GM18868 (cell line): ENCODE measurements at regions not wholly inside any gene's neighbourhood (a gene's known extent, or its start where the extent isn't known, plus 50 kb on each side); places are given as distances from the start of the nearest gene placed in this dataset.

ENCODE experiments used
- ATAC-seq: cut with Tn5 transposase; IDR thresholded peaks from one replicate; pipeline ENCODE4 v1.9.1; 2021; ENCODE audit warnings: mild to moderate bottlenecking, moderate library complexity; ENCODE audit not compliant: unreplicated experiment

- ATAC-seq = no peak
These were observed 428.1 kb downstream of the PRDM2 start for GRCh38 chr1:14128096-14128495.

GRCh38 chr1:14129009-14129408 lies 429.0 kb downstream of the PRDM2 start:
- ATAC-seq = no peak

DNA sequence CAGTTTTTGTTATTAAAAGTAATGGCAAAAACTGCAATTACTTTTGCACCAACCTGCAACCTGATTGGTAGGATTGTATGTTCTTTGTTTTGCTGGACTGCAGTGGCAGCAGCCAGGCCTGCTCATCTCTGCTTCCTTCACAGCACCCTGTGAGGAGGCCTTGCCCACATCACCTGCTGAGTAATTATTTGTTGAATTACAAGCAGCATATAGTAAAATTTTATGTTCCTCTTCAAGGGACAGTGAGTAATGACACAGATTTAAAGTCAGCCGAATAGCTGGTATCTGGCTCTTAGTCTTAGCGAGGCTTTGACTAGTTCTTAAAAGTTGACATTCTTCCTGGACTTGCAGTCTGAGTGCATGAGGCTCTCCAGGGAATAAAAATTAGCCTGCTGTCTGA lies 435.1 kb downstream of the PRDM2 start:
- no peak for ATAC-seq

DNA sequence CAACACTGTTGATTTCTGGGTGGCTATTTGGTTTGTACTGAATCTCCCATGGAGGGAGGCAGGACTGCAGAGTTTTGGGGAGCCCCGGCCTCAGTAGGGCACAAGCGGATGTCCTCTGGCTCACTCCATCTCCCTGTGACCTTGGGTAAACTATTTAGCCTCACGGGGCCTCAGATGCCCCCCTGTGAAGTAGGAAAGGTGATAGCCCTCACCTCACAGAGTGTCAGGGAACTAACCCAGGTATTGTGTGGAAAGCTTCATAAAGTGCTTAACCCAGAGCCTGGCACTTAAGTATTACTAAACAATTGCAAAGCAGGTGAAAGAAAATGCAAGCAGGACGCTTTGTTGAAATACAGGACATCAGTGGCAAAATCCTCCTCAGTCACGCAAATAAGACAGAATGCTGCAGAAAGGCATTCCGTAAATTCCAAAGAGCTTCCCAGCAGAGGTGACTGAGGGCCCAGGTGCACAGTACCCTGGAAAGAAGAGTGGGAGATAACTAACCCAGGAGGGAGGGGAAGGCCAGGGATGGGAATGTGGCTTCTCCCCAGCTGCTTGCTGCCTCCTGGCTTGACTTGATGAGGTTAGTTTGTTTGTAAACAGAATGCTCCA lies 436.3 kb downstream of the PRDM2 start:
- no peak for ATAC-seq

- ATAC-seq = no peak
These were observed 436.9 kb downstream of the PRDM2 start for GRCh38 chr1:14136881-14137280.

DNA sequence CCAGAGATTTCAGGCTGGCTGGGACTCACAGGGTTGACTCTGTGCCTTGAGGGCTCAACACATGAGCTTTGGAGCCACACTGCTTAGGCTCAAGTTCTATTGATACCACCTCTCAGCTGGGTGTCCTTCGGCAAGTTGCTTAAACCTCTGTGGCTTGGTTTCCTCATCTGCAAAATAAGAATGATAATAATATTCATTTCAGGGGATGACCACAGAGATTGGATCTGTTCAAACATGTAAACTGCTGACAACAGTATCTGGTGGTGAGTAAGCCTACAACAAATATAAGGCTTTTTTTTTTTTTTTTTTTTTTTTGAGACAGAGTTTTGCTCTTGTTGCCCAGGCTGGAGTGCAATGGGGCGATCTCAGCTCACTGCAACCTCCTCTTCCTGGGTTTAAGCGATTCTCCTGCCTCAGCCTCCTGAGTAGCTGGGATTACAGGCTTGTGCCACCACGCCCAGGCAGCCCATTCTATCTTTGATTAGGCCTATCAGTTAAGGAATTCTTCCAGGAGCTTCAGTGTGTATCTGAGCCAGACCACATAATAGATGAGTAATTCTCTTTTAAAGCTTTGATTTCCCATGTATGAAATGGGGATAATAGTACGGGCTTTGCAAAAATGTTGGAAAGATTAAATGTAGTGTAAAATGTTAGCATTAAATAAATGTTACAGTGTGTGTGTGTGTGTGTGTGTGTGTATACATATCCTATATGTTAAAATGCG lies 437.6 kb downstream of the PRDM2 start:
- no peak for ATAC-seq

- no peak for ATAC-seq
These were observed 438.1 kb downstream of the PRDM2 start for GRCh38 chr1:14138135-14138506.

- no peak for ATAC-seq
These were observed 438.7 kb downstream of the PRDM2 start for GRCh38 chr1:14138687-14139086.

- no peak for ATAC-seq
These were observed 440.9 kb downstream of the PRDM2 start for GRCh38 chr1:14140831-14141401.

DNA sequence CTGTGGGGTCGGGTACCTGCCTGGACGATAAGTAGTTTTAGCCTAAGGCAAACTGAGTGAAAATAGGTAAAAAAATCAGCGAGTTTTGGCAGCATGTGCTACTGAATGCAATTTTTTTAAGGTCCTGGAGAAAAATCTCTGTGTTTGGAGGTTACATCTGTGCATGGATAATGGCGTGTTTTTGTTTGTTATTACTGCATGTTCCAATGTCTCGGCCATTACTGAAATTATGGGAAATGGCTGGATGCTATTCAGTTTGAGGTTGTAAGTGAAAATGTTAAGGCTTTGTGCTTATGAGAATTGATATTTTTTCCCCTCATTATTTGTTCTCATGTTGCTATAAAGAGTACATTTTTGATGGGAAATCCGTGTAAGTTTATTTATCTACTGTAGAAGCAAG lies 441.7 kb downstream of the PRDM2 start:
- ATAC-seq = no peak

DNA sequence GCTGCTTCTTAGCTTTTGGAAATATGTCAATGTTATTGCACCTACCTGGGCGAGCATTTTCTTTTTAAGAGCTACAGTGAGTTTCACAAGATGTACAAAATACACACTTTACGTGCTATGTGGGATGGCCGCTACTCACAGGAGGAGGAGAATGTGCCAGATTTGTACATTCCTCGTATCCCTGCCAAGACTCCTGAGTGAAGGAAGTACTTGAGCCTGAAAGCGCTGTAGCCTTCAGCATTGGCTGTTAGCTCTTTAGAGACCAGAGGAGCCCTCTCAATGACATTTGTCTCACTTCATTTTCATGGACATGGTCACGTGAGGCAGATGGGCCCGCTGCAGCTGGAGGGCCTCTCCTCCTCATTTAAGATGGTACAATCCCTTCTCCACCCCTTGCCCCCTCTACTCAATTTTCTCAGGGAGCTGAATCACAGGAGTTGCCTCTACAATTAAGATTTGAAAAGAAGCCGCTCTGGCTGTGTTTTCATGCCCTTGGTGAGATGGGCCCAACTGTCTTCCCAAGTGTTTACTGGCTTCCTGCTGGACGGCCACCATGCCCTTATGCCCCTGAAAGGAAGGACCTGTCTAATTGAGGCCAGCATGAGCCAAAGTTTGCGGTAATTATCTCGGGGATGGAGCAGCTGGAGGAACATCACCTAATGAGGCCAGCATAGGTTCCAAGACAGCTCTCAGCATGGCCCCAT lies 442.6 kb downstream of the PRDM2 start:
- no peak for ATAC-seq

GRCh38 chr1:14143777-14144176 lies 443.8 kb downstream of the PRDM2 start:
- ATAC-seq = no peak

GRCh38 chr1:14148526-14148925 lies 448.5 kb downstream of the PRDM2 start:
- no peak for ATAC-seq

- no peak for ATAC-seq
These were observed 449.1 kb upstream of the KAZN start for GRCh38 chr1:14149431-14149830.

DNA sequence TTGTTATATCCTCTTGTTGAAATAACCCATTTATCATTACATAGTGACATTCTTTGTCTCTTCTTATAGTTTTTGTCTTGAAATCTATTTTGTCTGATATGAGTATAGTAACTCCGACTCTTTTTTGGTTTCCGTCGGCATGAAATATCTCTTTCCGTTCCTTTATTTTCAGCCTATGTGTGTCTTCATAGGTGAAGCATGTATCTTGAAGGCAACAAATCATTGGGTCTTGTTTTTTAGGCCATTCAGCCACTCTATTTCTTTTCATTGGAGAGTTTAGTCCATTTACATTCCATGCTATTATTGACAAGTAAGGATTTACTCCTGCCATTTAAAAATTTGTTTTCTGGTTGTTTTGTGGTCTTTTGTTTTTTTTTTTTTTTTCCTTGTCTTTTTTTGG lies 441.9 kb upstream of the KAZN start:
- ATAC-seq = no peak

- no peak for ATAC-seq
These were observed 437.7 kb upstream of the KAZN start for GRCh38 chr1:14160781-14161180.

DNA sequence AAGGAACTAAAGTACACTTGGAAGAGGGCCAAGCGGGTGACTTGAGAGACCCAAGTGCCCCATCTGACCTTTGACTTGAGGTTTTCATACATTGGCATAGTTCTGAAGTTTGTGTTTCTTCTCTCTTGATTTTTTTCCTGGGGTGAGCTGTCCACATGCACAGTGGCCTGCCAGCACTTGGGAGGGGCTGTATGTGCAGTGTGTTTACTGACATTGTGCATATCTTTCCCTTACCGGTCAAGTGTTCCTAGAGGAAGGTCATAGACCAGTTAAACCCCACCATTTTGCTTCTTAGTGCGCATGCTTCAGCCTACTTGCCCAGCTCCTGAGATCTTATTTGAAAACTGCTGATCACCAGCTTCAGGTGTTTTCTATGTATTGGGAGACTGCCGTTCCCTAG lies 435.2 kb upstream of the KAZN start:
- ATAC-seq = no peak

- ATAC-seq = no peak
These were observed 433.1 kb upstream of the KAZN start for GRCh38 chr1:14165371-14165801.

- no peak for ATAC-seq
These were observed 430.6 kb upstream of the KAZN start for GRCh38 chr1:14167884-14168283.

GRCh38 chr1:14168326-14169063 lies 430.0 kb upstream of the KAZN start:
- ATAC-seq = no peak

GRCh38 chr1:14173598-14173997 lies 424.9 kb upstream of the KAZN start:
- ATAC-seq = no peak
